ENCODE measurements at regions not wholly inside any gene's neighbourhood (a gene's known extent, or its start where the extent isn't known, plus 50 kb on each side); places are given as distances from the start of the nearest gene placed in this dataset.

DNA sequence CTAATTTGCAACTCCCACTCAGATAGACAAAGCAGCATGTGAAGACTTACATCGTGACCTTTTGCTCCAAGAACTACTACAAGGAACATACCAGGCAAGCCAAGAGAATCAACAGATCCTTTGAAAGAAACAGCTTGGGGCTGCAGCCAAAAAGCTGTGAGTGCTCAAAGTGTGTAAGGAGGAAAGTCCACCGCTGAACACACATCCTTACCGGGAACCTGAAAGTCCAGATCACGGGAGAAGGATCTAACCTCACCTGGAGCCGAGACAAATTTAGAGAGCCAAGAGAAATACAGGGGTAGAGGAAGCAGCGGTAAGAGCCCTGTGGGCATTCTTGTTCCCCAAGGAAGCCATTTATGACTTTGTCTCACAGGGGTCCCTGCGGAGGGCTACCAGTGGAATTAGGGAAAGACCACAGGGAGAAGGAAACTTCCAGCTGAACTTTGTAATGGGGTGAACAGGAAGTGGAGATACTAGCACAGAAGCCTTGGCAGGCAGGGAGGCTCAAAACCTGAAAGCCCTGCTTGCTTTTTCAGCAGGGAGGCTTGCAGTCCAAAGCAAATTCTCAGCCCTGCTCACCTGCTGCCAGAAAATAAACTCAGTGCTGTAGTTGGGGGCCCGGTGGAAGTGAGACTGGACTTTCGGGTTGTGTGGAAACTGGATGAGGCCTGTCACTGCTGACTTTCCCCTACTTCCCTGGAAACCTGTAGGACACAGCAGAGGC is 350.2 kb downstream of the DTWD2 start:
- Histone ChIP-seq H3K36me3 (no peaks in the 10 kb centered on the region), H3K4me1 (replicated peaks) (no peaks in the 10 kb centered on the region), H3K27me3 (replicated peaks; ENCODE audit: insufficient read depth) (no peaks in the 10 kb centered on the region), H3K9me3 (no peaks in the 10 kb centered on the region), H3K27ac (peak overlapping the region; percentile 62 to 69), H3K4me3 (no peak overlapping the region)
- intact Hi-C loops (cut with DNase I) = no loop called here
- peak; percentile 54 for DNase-seq (ENCODE audit: low spot score)
- 62% methylated on average over 9 of the region's 9 CpGs for WGBS
- TF ChIP-seq, protein P1, sequence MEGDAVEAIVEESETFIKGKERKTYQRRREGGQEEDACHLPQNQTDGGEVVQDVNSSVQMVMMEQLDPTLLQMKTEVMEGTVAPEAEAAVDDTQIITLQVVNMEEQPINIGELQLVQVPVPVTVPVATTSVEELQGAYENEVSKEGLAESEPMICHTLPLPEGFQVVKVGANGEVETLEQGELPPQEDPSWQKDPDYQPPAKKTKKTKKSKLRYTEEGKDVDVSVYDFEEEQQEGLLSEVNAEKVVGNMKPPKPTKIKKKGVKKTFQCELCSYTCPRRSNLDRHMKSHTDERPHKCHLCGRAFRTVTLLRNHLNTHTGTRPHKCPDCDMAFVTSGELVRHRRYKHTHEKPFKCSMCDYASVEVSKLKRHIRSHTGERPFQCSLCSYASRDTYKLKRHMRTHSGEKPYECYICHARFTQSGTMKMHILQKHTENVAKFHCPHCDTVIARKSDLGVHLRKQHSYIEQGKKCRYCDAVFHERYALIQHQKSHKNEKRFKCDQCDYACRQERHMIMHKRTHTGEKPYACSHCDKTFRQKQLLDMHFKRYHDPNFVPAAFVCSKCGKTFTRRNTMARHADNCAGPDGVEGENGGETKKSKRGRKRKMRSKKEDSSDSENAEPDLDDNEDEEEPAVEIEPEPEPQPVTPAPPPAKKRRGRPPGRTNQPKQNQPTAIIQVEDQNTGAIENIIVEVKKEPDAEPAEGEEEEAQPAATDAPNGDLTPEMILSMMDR (IDR thresholded peaks at IDR 0.05) = no peak
- TF ChIP-seq POLR2AphosphoS5 (IDR thresholded peaks at IDR 0.05) = peak; percentile 25

DNA sequence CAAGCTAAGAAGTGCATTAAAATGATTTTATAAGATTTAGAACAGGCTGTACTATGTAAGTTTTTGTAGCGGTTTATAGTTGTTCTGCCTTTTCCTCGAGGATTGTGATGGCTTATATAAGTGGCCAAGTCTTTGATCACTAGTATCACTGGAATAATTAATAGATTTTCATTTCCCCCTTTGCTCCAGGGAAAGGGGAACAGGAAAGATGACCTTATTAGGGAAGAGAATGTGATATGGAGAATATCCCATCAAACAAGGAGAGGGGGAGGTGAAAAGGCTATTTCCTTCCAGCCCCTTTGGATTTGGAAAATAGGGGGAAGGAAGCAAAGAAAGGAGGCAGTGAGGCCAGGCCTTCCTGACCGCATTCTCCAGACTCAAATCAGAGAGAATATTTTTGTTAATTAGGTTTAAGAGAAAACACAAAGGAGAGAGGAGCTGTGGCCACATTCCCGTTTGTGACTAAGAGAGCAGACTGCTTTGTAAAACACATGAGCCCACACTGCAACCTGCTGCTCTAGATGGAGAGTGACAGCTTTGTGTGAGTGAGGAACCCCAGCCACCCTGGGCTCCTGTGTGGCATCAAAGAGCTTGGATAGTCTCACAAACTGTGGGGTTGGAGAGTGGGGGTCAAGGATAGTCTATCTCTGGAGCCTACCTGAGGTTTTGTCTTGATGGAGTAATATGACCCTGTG is 359.5 kb downstream of the DTWD2 start:
- 42% methylated on average over 4 of the region's 4 CpGs for WGBS
- Histone ChIP-seq H3K27me3 (replicated peaks; ENCODE audit: insufficient read depth) (no peaks in the 10 kb centered on the region), H3K9me3 (no peaks in the 10 kb centered on the region), H3K27ac (no peak overlapping the region), H3K4me1 (replicated peaks) (no peaks in the 10 kb centered on the region), H3K36me3 (no peaks in the 10 kb centered on the region), H3K4me3 (no peak overlapping the region)
- DNase-seq (ENCODE audit: low spot score) = no peak
- TF ChIP-seq, protein P1 (IDR thresholded peaks at IDR 0.05) = no peak
- TF ChIP-seq POLR2AphosphoS5 (IDR thresholded peaks at IDR 0.05) = no peak
- TF ChIP-seq POLR2A (IDR thresholded peaks at IDR 0.05) = no peak
- intact Hi-C loops (cut with DNase I) = no loop called here

DNA sequence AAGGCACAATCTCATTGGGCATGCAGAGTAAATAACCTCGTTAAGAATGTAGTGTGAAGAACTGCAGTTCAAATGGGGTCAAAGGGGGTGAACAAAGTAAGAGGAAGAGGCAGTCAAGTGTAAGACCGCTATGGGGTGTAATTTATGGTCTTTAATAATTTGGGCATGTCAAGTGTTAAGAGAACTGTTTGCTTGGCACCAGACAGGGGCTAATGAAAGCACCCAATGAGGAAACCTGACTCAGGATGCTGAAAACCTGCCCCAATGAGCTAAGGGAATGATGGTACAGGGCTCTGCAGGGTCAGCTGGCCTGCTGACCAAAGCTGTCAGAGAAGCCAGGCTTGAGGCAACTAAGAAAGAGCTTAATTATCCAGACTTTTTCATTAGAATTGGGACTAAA is 368.1 kb downstream of the DTWD2 start:
- WGBS = 68% methylated on average over 2 of the region's 2 CpGs
- no peak overlapping the region for H3K27ac ChIP-seq
- H3K9me3 ChIP-seq = no peaks in the 10 kb centered on the region
- DNase-seq (ENCODE audit: low spot score) = no peak
- no peak overlapping the region for H3K4me3 ChIP-seq
- intact Hi-C loops (cut with DNase I) = no loop called here
- TF ChIP-seq POLR2A (IDR thresholded peaks at IDR 0.05) (no peak), POLR2AphosphoS5 (IDR thresholded peaks at IDR 0.05) (no peak)
- TF ChIP-seq, protein P1 (IDR thresholded peaks at IDR 0.05) = no peak
- H3K27me3 ChIP-seq (replicated peaks; ENCODE audit: insufficient read depth) = no peaks in the 10 kb centered on the region
- H3K36me3 ChIP-seq = no peaks in the 10 kb centered on the region
- no peaks in the 10 kb centered on the region for H3K4me1 ChIP-seq (replicated peaks)

DNA sequence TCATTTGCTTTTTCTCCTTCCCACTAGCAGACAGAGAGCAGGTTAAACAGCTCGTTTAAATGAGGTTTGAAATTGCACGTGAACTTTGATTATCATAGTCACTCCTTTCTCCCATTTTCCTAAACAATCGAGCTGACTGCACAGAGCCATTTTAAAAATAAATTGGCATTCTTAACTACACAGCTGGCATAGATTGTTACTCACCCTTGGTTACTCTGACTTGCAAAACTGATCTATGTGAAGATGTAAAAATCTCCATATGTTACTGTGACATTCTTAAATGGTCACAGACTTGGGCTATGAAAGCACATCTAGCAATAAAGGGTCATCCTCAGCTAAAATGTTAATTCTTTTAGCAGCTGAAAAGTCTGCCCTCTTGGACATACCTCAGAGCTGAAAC is 368.5 kb downstream of the DTWD2 start:
- 38% methylated on average over 3 of the region's 3 CpGs for WGBS
- intact Hi-C loops (cut with DNase I) = no loop called here
- Histone ChIP-seq H3K27me3 (replicated peaks; ENCODE audit: insufficient read depth) (no peaks in the 10 kb centered on the region), H3K4me3 (no peak overlapping the region), H3K9me3 (no peaks in the 10 kb centered on the region), H3K27ac (no peak overlapping the region), H3K4me1 (replicated peaks) (no peaks in the 10 kb centered on the region), H3K36me3 (no peaks in the 10 kb centered on the region)
- no peak for DNase-seq (ENCODE audit: low spot score)
- TF ChIP-seq POLR2AphosphoS5 (IDR thresholded peaks at IDR 0.05) (no peak), POLR2A (IDR thresholded peaks at IDR 0.05) (no peak)

DNA sequence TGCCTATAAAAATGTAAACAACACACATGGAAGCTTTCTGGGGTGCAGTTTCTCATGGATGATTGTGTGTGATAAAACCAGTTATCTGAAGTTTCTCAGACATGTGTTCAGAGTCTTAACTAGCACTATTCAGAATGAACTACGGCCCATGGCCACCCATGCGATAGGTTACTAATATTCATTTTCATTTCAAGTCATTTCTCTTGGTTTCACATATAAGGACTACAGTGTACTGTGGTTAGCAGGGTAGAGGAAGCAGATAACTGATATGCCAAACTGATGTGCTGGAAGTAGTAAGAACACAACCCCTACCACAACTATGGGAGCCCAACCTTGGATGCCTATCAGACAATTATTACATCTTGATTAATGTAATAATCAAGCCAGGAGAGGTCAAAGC is 372.1 kb downstream of the DTWD2 start:
- no peaks in the 10 kb centered on the region for H3K27me3 ChIP-seq (replicated peaks; ENCODE audit: insufficient read depth)
- WGBS = 50% methylated on average over 2 of the region's 2 CpGs

More for the DNA sequence above, 372.1 kb downstream of the DTWD2 start:
- Histone ChIP-seq H3K9me3 (no peaks in the 10 kb centered on the region), H3K36me3 (no peaks in the 10 kb centered on the region), H3K4me3 (no peak overlapping the region), H3K4me1 (replicated peaks) (no peaks in the 10 kb centered on the region), H3K27ac (no peak overlapping the region)
- intact Hi-C loops (cut with DNase I) = no loop called here
- no peak for DNase-seq (ENCODE audit: low spot score)
- no peak for TF ChIP-seq POLR2A (IDR thresholded peaks at IDR 0.05)
- TF ChIP-seq, protein P1 (IDR thresholded peaks at IDR 0.05) = no peak
- no peak for TF ChIP-seq POLR2AphosphoS5 (IDR thresholded peaks at IDR 0.05)
